Activated CD8-positive, alpha-beta T cell treated with anti-CD3 and anti-CD28 coated beads for 36 hours (primary cell): ENCODE measurements at regions not wholly inside any gene's neighbourhood (a gene's known extent, or its start where the extent isn't known, plus 50 kb on each side); places are given as distances from the start of the nearest gene placed in this dataset.

Source experiments
- ATAC-seq: fragments of 200-7000 bp; cut with Tn5 transposase; one replicate; pipeline ENCODE4 v1.10.0; 2021; ENCODE audit warnings: mild to moderate bottlenecking, moderate library complexity
- CTCF ChIA-PET: fragments of 350-600 bp; sonication (Branson Sonifier 250); formaldehyde crosslinking; loops from one replicate; lab custom pipeline; 2021; ENCODE audit warnings: antibody characterized with exemption; lab: Charles Lee
- POLR2A ChIA-PET: fragments of 350-600 bp; sonication (Branson Sonifier 250); formaldehyde crosslinking; loops from one replicate; lab custom pipeline; 2021; ENCODE audit warnings: antibody characterized with exemption; lab: Charles Lee
- DNase-seq: peaks from one replicate; pipeline ENCODE4 v3.0.0-alpha.2; 2020
- H3K27ac Mint-ChIP-seq: one replicate; pipeline ENCODE4 v1.8.0; 2021; ENCODE audit warnings: mild to moderate bottlenecking, mixed read lengths
- H3K27me3 Mint-ChIP-seq: one replicate; pipeline ENCODE4 v1.8.0; 2021; ENCODE audit warnings: mixed read lengths
- H3K36me3 Mint-ChIP-seq: one replicate; pipeline ENCODE4 v1.8.0; 2021; ENCODE audit warnings: low read depth, mixed read lengths
- H3K4me1 Mint-ChIP-seq: one replicate; pipeline ENCODE4 v1.8.0; 2021; ENCODE audit warnings: low read depth, mixed read lengths
- H3K4me3 Mint-ChIP-seq: one replicate; pipeline ENCODE4 v1.8.0; 2021; ENCODE audit warnings: mild to moderate bottlenecking, moderate library complexity, mixed read lengths
- H3K9me3 Mint-ChIP-seq: one replicate; pipeline ENCODE4 v1.8.0; 2021; ENCODE audit warnings: mixed read lengths
- intact Hi-C: fragments of 100-400 bp; cut with micrococcal nuclease; formaldehyde crosslinking; loops from one replicate; pipeline ENCODE4 v1.10.0; 2022
- TF ChIP-seq, protein P1 (sequence below): fragments of 200-600 bp; IDR thresholded peaks from one replicate; pipeline ENCODE4 v1.8.0; 2022; ENCODE audit warnings: antibody characterized with exemption, mild to moderate bottlenecking

DNA sequence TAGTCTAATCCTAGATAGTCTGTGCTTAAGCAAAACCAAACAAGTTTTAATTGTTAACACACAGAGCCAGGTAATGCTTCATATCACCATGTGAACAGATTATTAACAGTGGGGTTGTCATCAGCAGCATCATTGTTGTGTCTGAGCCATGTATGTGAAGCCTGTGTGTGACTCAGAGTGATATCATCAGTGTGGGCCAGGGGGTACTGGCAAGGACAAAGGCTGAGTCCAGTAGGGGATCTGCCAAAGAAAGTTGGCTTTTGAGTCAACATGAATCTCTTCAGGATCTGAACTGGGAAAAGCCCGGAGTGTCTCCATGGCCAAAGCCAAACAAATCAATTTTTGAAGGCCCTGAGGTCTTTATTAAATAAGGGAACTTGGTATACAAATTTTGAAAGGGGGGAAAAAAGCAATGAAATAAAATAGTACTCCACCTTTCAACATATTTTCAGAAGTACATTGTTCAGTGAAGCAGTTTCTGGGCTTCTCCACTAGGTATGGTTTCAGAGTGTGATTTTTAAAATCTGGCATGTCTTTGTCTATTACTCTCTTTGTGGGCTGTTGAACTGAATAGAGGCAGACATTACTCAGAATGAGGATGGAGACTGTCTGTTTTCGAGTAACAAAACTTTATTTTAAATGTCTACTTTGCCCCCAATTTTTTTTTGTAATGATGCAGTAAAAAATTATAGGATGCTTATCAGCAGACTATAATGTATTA is 444.2 kb upstream of the JAG1 start:
- ChIA-PET POLR2A (no interaction called here), CTCF (no interaction called here)
- DNase-seq (no peak), ATAC-seq (no peak)
- Mint-ChIP-seq H3K4me3 (no peak overlapping the region), H3K27me3 (no peaks in the 10 kb centered on the region), H3K27ac (no peak overlapping the region), H3K4me1 (no peaks in the 10 kb centered on the region), H3K36me3 (no peaks in the 10 kb centered on the region), H3K9me3 (peaks cover 2% of the 10 kb centered on the region)
- TF ChIP-seq, protein P1, sequence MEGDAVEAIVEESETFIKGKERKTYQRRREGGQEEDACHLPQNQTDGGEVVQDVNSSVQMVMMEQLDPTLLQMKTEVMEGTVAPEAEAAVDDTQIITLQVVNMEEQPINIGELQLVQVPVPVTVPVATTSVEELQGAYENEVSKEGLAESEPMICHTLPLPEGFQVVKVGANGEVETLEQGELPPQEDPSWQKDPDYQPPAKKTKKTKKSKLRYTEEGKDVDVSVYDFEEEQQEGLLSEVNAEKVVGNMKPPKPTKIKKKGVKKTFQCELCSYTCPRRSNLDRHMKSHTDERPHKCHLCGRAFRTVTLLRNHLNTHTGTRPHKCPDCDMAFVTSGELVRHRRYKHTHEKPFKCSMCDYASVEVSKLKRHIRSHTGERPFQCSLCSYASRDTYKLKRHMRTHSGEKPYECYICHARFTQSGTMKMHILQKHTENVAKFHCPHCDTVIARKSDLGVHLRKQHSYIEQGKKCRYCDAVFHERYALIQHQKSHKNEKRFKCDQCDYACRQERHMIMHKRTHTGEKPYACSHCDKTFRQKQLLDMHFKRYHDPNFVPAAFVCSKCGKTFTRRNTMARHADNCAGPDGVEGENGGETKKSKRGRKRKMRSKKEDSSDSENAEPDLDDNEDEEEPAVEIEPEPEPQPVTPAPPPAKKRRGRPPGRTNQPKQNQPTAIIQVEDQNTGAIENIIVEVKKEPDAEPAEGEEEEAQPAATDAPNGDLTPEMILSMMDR = no peak
- intact Hi-C loops = no loop called here

DNA sequence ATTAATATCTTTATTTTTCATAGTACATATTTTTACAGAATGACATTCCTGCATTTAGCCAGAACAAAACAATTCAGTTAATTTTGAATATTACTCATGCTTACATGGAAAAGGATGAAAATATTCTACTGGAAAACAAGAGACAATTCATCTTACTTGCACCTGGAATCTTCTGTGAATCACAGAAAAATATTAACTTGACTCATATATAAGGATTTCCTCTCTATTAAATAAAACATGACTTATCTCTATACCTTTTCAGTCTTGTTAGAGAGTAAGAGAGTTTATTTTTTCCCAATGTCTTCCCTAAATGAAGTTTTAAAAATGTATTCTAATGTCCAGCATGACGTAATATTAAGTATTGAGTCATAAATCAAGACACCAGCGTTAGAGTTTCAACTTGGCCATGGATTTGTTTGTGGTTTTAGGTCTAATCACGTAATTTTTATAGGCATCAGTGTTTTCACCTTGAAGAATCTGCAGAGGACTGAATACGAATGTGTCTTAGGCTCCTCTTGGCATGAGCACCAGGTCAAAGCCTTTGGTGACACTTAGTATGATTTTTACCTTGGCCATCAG is 445.1 kb upstream of the JAG1 start:
- Mint-ChIP-seq H3K4me3 (no peak overlapping the region), H3K27me3 (no peaks in the 10 kb centered on the region), H3K4me1 (no peaks in the 10 kb centered on the region), H3K27ac (no peak overlapping the region), H3K9me3 (peaks cover 2% of the 10 kb centered on the region), H3K36me3 (no peaks in the 10 kb centered on the region)
- TF ChIP-seq, protein P1 = no peak
- CTCF ChIA-PET = no interaction called here
- POLR2A ChIA-PET = no interaction called here
- ATAC-seq (no peak), DNase-seq (no peak)
- intact Hi-C loops = no loop called here

- H3K27me3 Mint-ChIP-seq = no peaks in the 10 kb centered on the region
- H3K4me1 Mint-ChIP-seq = no peaks in the 10 kb centered on the region
- POLR2A ChIA-PET = no interaction called here
- TF ChIP-seq, protein P1 = no peak
- DNase-seq (no peak), ATAC-seq (no peak)
- intact Hi-C loops = no loop called here
- H3K4me3 Mint-ChIP-seq = no peak overlapping the region
- CTCF ChIA-PET = no interaction called here
- peaks cover 2% of the 10 kb centered on the region for H3K9me3 Mint-ChIP-seq
- H3K36me3 Mint-ChIP-seq = no peaks in the 10 kb centered on the region
- no peak overlapping the region for H3K27ac Mint-ChIP-seq
Measured at GRCh38 chr20:11119573-11119972, 445.8 kb upstream of the JAG1 start.

- ChIA-PET POLR2A (no interaction called here), CTCF (interaction anchor here (0.7 kb wide), 1 partner anchor 1317 kb away, joined by 3 read pairs; no protein-coding TSS in a partner anchor)
- DNase-seq (no peak), ATAC-seq (no peak)
- H3K27ac Mint-ChIP-seq = no peak overlapping the region
- H3K9me3 Mint-ChIP-seq = peaks cover 2% of the 10 kb centered on the region
- H3K4me3 Mint-ChIP-seq = no peak overlapping the region
- H3K4me1 Mint-ChIP-seq = no peaks in the 10 kb centered on the region
- intact Hi-C loops = no loop called here
- TF ChIP-seq, protein P1 = no peak
- H3K36me3 Mint-ChIP-seq = no peaks in the 10 kb centered on the region
- H3K27me3 Mint-ChIP-seq = no peaks in the 10 kb centered on the region
Measured at GRCh38 chr20:11120431-11120830, 446.6 kb upstream of the JAG1 start.

- no peaks in the 10 kb centered on the region for H3K9me3 Mint-ChIP-seq
Measured at GRCh38 chr20:11124849-11125505, 451.2 kb upstream of the JAG1 start.

More at GRCh38 chr20:11124849-11125505, 451.2 kb upstream of the JAG1 start:
- Mint-ChIP-seq H3K27ac (no peak overlapping the region), H3K36me3 (no peaks in the 10 kb centered on the region), H3K4me3 (no peak overlapping the region), H3K4me1 (no peaks in the 10 kb centered on the region), H3K27me3 (no peaks in the 10 kb centered on the region)
- CTCF ChIA-PET = no interaction called here
- intact Hi-C loops = no loop called here
- DNase-seq = no peak
- POLR2A ChIA-PET = no interaction called here
- TF ChIP-seq, protein P1 = no peak
- no peak for ATAC-seq
